Neural crest cell (in vitro differentiated cells): ENCODE measurements at regions not wholly inside any gene's neighbourhood (a gene's known extent, or its start where the extent isn't known, plus 50 kb on each side); places are given as distances from the start of the nearest gene placed in this dataset.

Experiments used
- DNase-seq: peaks from one replicate; pipeline ENCODE4 v3.0.0; 2021; ENCODE audit warnings: low read depth, mixed read lengths, low spot score
- H3K27ac Mint-ChIP-seq: one replicate; pipeline ENCODE4 v1.8.0; 2021; ENCODE audit warnings: mild to moderate bottlenecking, mixed read lengths; ENCODE audit not compliant: unreplicated experiment
- H3K27me3 Mint-ChIP-seq: 2 replicates; pipeline ENCODE4 v1.8.0; 2021; ENCODE audit warnings: low read depth, mild to moderate bottlenecking, mixed read lengths
- H3K36me3 Mint-ChIP-seq: 2 replicates; pipeline ENCODE4 v1.8.0; 2021; ENCODE audit warnings: low read depth, mild to moderate bottlenecking, mixed read lengths
- H3K4me1 Mint-ChIP-seq: 2 replicates; pipeline ENCODE4 v1.8.0; 2021; ENCODE audit warnings: mixed read lengths
- H3K4me3 Mint-ChIP-seq: one replicate; pipeline ENCODE4 v1.8.0; 2021; ENCODE audit warnings: mild to moderate bottlenecking, mixed read lengths
- H3K9me3 Mint-ChIP-seq: 2 replicates; pipeline ENCODE4 v1.8.0; 2021; ENCODE audit warnings: mixed read lengths
- TF ChIP-seq, protein P1 (sequence below): fragments of 200-600 bp; sonication (generic); conservative IDR thresholded peaks from 2 replicates; pipeline ENCODE4 v1.5.0; 2021; ENCODE audit warnings: antibody characterized with exemption, mild to moderate bottlenecking

DNA sequence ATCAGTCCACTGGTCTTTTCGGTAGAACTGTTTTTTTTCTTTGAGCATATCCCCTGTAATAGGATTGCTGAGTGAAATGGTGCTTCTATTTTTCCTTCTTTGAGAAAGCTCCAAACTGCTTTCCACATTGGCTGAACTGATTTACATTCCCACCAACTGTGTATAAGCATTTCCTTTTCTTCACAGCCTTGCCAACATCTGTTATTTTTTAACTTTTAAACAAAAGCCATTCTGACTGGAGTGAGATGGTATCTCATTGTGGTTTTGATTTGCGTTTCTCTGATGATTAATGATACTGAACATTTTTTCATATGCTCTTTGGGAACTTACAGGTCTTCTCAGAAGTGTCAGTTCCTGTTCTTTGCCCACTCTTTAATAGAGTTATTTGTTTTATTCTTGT lies 764.7 kb downstream of the MTRR start:
- H3K27ac Mint-ChIP-seq: no peak overlapping the region
- H3K4me1 Mint-ChIP-seq: peaks cover 5% of the 10 kb centered on the region
- DNase-seq: no peak

DNA sequence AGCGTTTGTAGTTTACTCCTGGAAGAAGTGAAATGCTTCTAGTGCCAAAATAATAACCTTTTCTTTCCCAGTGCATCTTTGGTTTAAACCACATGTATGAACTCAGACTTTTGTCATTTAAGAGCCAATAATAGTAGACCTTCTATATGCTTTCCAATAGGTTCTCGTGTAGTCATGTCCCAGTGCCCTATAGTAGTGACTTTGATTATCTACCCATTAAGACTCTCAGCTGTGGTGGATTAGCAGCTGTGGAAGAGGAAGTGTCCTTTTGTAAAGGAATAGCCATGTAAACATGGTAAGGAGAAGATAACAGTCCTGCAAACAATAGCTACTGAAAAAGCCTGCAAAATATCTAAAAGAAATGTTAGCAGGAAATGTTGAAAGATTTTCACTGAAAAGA lies 765.3 kb downstream of the MTRR start:
- Mint-ChIP-seq H3K27me3 (no peaks in the 10 kb centered on the region), H3K9me3 (peaks cover 4% of the 10 kb centered on the region), H3K4me3 (no peak overlapping the region), H3K4me1 (peaks cover 5% of the 10 kb centered on the region), H3K36me3 (peaks cover 3% of the 10 kb centered on the region), H3K27ac (no peak overlapping the region)
- DNase-seq: no peak
- TF ChIP-seq, protein P1, sequence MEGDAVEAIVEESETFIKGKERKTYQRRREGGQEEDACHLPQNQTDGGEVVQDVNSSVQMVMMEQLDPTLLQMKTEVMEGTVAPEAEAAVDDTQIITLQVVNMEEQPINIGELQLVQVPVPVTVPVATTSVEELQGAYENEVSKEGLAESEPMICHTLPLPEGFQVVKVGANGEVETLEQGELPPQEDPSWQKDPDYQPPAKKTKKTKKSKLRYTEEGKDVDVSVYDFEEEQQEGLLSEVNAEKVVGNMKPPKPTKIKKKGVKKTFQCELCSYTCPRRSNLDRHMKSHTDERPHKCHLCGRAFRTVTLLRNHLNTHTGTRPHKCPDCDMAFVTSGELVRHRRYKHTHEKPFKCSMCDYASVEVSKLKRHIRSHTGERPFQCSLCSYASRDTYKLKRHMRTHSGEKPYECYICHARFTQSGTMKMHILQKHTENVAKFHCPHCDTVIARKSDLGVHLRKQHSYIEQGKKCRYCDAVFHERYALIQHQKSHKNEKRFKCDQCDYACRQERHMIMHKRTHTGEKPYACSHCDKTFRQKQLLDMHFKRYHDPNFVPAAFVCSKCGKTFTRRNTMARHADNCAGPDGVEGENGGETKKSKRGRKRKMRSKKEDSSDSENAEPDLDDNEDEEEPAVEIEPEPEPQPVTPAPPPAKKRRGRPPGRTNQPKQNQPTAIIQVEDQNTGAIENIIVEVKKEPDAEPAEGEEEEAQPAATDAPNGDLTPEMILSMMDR: no peak

More for the DNA sequence above, 764.7 kb downstream of the MTRR start:
- Mint-ChIP-seq H3K36me3 (peaks cover 3% of the 10 kb centered on the region), H3K9me3 (peaks cover 4% of the 10 kb centered on the region), H3K27me3 (no peaks in the 10 kb centered on the region), H3K4me3 (no peak overlapping the region)
- TF ChIP-seq, protein P1: no peak

DNA sequence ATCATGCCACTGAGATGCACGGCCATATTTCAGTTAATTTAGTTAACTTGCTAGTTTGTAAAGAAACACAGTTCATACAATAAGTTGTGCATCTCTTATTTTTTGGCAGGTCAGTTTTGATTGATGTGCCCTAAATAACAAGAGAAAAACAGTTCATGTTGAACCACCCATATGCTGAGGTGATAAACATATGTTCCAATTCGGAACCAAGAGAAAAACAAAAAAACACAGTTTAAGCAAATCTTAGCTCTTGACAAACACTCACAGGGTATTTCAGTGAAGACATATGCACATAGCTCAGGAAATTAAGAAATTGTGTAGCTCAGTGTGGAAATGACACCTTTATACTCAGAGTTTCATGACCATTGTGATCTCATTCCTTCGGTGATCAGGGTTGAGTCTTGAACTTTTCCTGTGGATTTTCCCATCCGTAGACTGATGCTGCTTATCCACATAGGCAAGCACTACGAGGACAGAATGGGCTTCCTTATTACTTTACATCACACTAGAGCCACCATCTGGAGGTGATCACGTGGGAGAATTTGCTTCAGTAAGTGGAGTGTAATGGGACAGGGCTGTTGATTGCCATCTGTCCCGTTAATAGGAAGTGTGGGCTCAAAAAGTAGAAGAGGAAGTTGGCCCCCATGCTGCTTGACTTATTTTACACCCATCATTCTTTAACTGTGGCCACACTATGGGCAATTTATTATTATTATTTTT lies 773.0 kb downstream of the MTRR start:
- Mint-ChIP-seq H3K4me3 (no peak overlapping the region), H3K27ac (no peak overlapping the region), H3K36me3 (no peaks in the 10 kb centered on the region), H3K27me3 (no peaks in the 10 kb centered on the region), H3K9me3 (no peaks in the 10 kb centered on the region), H3K4me1 (peaks cover 5% of the 10 kb centered on the region)
- TF ChIP-seq, protein P1: no peak
- DNase-seq: no peak

DNA sequence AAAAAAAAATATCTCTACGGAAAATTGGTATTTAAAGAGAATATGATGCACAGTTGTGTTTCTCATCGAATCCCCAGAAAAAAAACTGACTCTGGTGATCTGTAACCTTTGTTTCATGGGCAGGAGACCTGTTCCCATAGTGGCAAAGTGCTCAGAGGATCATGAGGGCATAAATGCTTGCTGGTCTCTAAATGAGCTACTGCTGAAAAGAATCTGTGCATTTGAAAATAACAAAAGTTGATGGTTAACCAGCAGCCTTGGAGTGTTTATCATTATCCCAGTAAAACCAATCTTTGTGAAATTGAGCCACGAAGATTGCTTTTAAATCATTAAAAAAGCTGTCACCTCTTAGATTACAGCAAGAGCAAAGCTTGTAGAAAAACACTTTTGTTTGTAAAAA lies 775.4 kb downstream of the MTRR start:
- H3K9me3 Mint-ChIP-seq: peaks cover 2% of the 10 kb centered on the region
- no peaks in the 10 kb centered on the region for H3K36me3 Mint-ChIP-seq
- H3K4me1 Mint-ChIP-seq: peaks cover 5% of the 10 kb centered on the region
- no peak for DNase-seq
- no peak overlapping the region for H3K4me3 Mint-ChIP-seq
- no peak overlapping the region for H3K27ac Mint-ChIP-seq
- no peaks in the 10 kb centered on the region for H3K27me3 Mint-ChIP-seq
- TF ChIP-seq, protein P1: no peak

DNA sequence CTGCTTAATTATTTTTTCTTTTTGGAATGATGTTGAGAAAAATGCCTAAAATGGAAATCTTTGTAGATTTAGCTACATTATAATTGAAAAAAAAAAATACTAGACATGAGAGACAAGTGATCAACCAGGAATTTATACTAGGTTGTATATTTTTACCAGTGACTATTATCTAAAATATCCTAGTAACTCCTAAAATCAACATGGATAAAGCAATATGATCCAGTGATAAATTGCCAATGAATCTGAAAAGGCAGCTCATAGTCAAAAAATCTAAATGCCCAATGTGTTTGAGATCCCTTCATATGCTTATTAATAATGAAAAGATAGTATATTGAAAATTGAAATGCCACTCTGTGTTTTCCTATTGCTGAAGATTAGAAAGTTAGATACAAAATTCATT lies 778.2 kb downstream of the MTRR start:
- no peaks in the 10 kb centered on the region for H3K36me3 Mint-ChIP-seq
- DNase-seq: no peak
- peaks cover 6% of the 10 kb centered on the region for H3K9me3 Mint-ChIP-seq
- H3K27me3 Mint-ChIP-seq: no peaks in the 10 kb centered on the region
- no peak overlapping the region for H3K4me3 Mint-ChIP-seq
- H3K4me1 Mint-ChIP-seq: peaks cover 5% of the 10 kb centered on the region
- H3K27ac Mint-ChIP-seq: no peak overlapping the region
- TF ChIP-seq, protein P1: no peak
